WERI-Rb-1 (cell line): ENCODE measurements at regions not wholly inside any gene's neighbourhood (a gene's known extent, or its start where the extent isn't known, plus 50 kb on each side); places are given as distances from the start of the nearest gene placed in this dataset.

Source experiments
- DNase-seq: peaks from one replicate; pipeline ENCODE4 v3.0.0-alpha.2; 2020
- H3K27ac ChIP-seq: fragments of 250-450 bp; sonication (Bioruptor Pico); 2 replicates; pipeline ENCODE4 v1.5.1; 2020; ENCODE audit warnings: mild to moderate bottlenecking, moderate library complexity
- H3K27me3 ChIP-seq: fragments of 250-450 bp; sonication (Bioruptor Pico); 2 replicates; pipeline ENCODE4 v1.5.1; 2021; ENCODE audit warnings: mild to moderate bottlenecking, low read depth, moderate library complexity; ENCODE audit not compliant: insufficient read depth, severe bottlenecking
- H3K36me3 ChIP-seq: fragments of 250-450 bp; sonication (Bioruptor Pico); 2 replicates; pipeline ENCODE4 v1.5.1; 2020; ENCODE audit warnings: mild to moderate bottlenecking, moderate library complexity
- H3K4me3 ChIP-seq: 2 replicates; pipeline ENCODE4 v1.5.1; 2011; ENCODE audit warnings: low read depth, mild to moderate bottlenecking, control low read depth, low read length
- H3K9me3 ChIP-seq: fragments of 250-450 bp; sonication (Bioruptor Pico); 2 replicates; pipeline ENCODE4 v1.5.1; 2021; ENCODE audit warnings: mild to moderate bottlenecking, moderate library complexity; ENCODE audit not compliant: severe bottlenecking
- TF ChIP-seq, protein P1 (sequence below): IDR thresholded peaks from 2 replicates; pipeline ENCODE4 v1.5.1; 2011; ENCODE audit warnings: low read depth, mild to moderate bottlenecking, control low read depth, inconsistent platforms, low read length

DNA sequence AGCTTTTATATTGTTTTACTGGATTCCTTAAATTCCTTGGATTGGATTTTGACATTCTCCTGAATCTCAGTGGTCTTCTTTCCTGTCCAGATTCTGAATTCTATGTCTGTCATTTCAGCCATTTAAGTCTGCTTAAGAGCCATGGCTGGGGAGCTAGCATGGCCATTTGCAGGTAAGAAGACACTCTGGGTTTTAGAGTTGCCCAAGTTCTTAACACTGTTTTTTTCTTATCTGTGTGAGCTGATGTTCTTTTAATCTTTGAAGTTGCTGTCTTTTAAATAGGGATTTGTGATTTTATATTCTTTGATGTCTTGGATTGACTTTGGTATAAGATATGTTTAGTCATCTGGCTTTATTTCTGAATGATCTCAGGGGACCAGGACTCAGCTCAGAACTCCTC, 677.2 kb downstream of the CCDC85A start:
- no peak overlapping the region for H3K27ac ChIP-seq
- H3K27me3 ChIP-seq = no peaks in the 10 kb centered on the region
- TF ChIP-seq, protein P1, sequence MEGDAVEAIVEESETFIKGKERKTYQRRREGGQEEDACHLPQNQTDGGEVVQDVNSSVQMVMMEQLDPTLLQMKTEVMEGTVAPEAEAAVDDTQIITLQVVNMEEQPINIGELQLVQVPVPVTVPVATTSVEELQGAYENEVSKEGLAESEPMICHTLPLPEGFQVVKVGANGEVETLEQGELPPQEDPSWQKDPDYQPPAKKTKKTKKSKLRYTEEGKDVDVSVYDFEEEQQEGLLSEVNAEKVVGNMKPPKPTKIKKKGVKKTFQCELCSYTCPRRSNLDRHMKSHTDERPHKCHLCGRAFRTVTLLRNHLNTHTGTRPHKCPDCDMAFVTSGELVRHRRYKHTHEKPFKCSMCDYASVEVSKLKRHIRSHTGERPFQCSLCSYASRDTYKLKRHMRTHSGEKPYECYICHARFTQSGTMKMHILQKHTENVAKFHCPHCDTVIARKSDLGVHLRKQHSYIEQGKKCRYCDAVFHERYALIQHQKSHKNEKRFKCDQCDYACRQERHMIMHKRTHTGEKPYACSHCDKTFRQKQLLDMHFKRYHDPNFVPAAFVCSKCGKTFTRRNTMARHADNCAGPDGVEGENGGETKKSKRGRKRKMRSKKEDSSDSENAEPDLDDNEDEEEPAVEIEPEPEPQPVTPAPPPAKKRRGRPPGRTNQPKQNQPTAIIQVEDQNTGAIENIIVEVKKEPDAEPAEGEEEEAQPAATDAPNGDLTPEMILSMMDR = no peak
- no peak for DNase-seq
- no peaks in the 10 kb centered on the region for H3K36me3 ChIP-seq
- no peak overlapping the region for H3K4me3 ChIP-seq
- no peaks in the 10 kb centered on the region for H3K9me3 ChIP-seq

DNA sequence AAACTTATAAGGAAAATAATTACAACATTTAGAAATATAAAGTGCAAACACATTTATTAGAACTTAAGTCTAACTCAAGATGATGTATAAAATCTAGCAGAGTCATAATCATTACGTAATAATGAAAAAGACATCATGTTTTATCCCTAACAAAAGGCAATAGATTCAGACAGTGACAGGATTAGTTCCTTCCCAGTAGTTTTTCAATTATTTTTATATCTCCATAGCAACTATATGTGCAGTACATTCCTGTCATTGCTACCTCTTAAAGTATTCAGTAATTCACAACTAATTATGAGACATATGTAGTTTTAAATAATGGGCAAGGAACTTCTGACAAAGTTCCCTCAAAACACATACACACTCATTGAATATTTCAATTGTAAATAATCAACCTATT, 687.9 kb downstream of the CCDC85A start:
- Histone ChIP-seq H3K4me3 (no peak overlapping the region), H3K27me3 (no peaks in the 10 kb centered on the region), H3K9me3 (no peaks in the 10 kb centered on the region), H3K27ac (no peak overlapping the region), H3K36me3 (no peaks in the 10 kb centered on the region)
- DNase-seq = no peak
- TF ChIP-seq, protein P1 = no peak

DNA sequence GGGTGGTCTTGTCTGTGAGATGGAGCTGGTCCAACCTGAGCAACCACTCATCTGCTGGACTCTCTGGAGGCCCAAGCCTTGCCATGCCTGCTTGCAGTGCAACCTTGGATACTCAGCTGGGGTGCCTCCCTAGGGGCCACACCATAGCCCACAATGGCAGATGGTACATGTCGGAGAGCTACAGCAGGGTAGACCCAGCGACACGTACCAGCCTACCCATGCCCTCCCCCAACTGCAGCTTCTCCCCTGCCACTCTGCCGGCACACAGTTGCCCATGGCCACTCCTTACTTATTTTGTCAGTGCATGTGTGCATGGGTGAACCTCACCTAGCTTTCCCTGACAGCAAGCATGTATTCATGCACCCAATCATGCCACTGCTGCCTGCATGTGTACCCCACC, 690.9 kb downstream of the CCDC85A start:
- TF ChIP-seq, protein P1 = no peak
- no peaks in the 10 kb centered on the region for H3K9me3 ChIP-seq
- DNase-seq = no peak

DNA sequence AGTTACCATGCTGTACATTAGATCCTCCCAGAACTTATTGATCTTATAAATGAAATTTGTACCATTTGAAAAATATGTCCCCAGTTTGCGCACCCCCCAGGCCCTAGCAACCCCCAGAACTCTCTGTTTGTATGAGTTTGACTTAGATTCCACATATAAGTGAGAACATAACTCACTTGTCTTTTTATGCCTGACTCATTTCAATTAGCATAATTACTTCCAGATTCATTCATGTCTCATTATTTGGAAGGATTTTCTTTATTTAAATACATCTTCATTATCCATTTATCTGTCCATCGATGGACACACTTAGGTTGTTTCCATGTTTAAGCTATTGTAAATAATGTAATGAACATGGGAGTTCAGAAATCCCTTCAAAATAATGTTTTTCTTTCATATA, 705.9 kb downstream of the CCDC85A start:
- H3K27me3 ChIP-seq = no peaks in the 10 kb centered on the region
- no peak overlapping the region for H3K4me3 ChIP-seq
- no peaks in the 10 kb centered on the region for H3K9me3 ChIP-seq
- TF ChIP-seq, protein P1 = no peak
- no peak for DNase-seq
- no peak overlapping the region for H3K27ac ChIP-seq
- H3K36me3 ChIP-seq = no peaks in the 10 kb centered on the region

More for the DNA sequence above, 690.9 kb downstream of the CCDC85A start:
- Histone ChIP-seq H3K27me3 (no peaks in the 10 kb centered on the region), H3K4me3 (no peak overlapping the region), H3K36me3 (no peaks in the 10 kb centered on the region), H3K27ac (no peak overlapping the region)

DNA sequence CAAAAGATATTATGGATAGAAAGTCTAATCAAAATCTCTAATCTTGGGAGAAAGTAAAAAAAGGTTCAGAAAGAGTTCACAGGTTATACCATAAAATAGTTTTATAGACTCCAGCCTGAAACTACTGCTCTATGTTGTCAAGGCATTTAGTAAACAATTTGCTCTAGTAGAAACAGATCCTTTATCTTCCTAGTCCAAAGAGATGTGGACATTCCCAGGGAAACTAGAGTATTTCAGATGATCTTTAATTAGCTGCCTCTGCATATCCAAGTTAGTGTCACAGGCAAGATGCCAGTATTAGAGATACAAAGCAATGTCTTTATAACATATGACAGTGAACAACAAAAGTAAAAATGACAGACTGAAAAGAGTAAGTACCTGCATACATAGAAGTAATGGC, 708.6 kb downstream of the CCDC85A start:
- DNase-seq = no peak
- TF ChIP-seq, protein P1 = no peak
- no peaks in the 10 kb centered on the region for H3K9me3 ChIP-seq
- no peaks in the 10 kb centered on the region for H3K27me3 ChIP-seq
- no peak overlapping the region for H3K4me3 ChIP-seq
- no peak overlapping the region for H3K27ac ChIP-seq
- H3K36me3 ChIP-seq = no peaks in the 10 kb centered on the region

DNA sequence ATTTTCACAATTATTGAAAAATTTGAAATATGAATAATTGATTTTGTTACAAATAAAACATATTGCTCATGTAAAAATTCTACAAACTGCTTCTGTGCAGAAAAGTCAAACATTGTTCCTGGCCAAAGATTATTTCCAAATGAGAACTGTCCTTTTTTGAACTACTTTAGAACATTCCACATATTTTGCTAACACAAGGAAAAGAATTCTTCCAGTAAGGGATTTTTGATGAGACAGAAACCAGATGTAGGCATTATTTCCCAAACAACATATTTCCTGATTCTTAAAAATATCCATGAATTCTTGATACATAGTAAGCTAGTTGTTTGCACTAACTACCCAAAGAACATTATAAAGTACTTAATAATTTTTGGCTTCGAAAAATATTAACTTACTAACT, 715.2 kb downstream of the CCDC85A start:
- Histone ChIP-seq H3K27ac (no peak overlapping the region), H3K9me3 (no peaks in the 10 kb centered on the region), H3K27me3 (no peaks in the 10 kb centered on the region), H3K36me3 (no peaks in the 10 kb centered on the region), H3K4me3 (no peak overlapping the region)
- TF ChIP-seq, protein P1 = no peak
- no peak for DNase-seq
